H7 (cell line): ENCODE measurements at regions not wholly inside any gene's neighbourhood (a gene's known extent, or its start where the extent isn't known, plus 50 kb on each side); places are given as distances from the start of the nearest gene placed in this dataset.

Experiments
- DNase-seq: peaks from one replicate; pipeline ENCODE4 v3.0.0; 2012
- H3K27me3 ChIP-seq: 2 replicates; pipeline ENCODE4 v1.6.0; 2011; ENCODE audit warnings: mild to moderate bottlenecking, low read length; ENCODE audit not compliant: control insufficient read depth, insufficient read depth
- H3K36me3 ChIP-seq: replicated peaks from 2 replicates; pipeline ENCODE4 v1.5.1; 2011; ENCODE audit warnings: low read length; ENCODE audit not compliant: control insufficient read depth, insufficient read depth
- H3K4me3 ChIP-seq: 2 replicates; pipeline ENCODE4 v1.5.1; 2011; ENCODE audit warnings: low read depth, mild to moderate bottlenecking, control low read depth, low read length, moderate library complexity; ENCODE audit not compliant: insufficient read depth

GRCh38 chr9:106613250-106613737 lies 249.7 kb upstream of the ZNF462 start:
- Histone ChIP-seq H3K36me3 (no peaks in the 10 kb centered on the region), H3K4me3 (no peak overlapping the region), H3K27me3 (no peaks in the 10 kb centered on the region)
- no peak for DNase-seq

- no peak overlapping the region for H3K4me3 ChIP-seq
- H3K27me3 ChIP-seq: no peaks in the 10 kb centered on the region
- DNase-seq: no peak
- no peaks in the 10 kb centered on the region for H3K36me3 ChIP-seq
Observed at GRCh38 chr9:106615118-106615889, 247.7 kb upstream of the ZNF462 start.

GRCh38 chr9:106616026-106616425 lies 246.9 kb upstream of the ZNF462 start:
- H3K36me3 ChIP-seq: no peaks in the 10 kb centered on the region
- H3K4me3 ChIP-seq: no peak overlapping the region
- DNase-seq: no peak
- H3K27me3 ChIP-seq: peaks cover 1% of the 10 kb centered on the region; the same call in 1 of the 2 replicates

- Histone ChIP-seq H3K36me3 (no peaks in the 10 kb centered on the region), H3K4me3 (no peak overlapping the region), H3K27me3 (peaks cover 1% of the 10 kb centered on the region; the same call in 1 of the 2 replicates)
- DNase-seq: no peak
Observed at GRCh38 chr9:106616851-106617345, 246.1 kb upstream of the ZNF462 start.

- no peak overlapping the region for H3K4me3 ChIP-seq
- DNase-seq: no peak
- H3K27me3 ChIP-seq: peaks cover 1% of the 10 kb centered on the region; the same call in 1 of the 2 replicates
- H3K36me3 ChIP-seq: no peaks in the 10 kb centered on the region
Observed at GRCh38 chr9:106619211-106619610, 243.8 kb upstream of the ZNF462 start.

GRCh38 chr9:106620081-106620480 lies 242.9 kb upstream of the ZNF462 start:
- DNase-seq: no peak
- Histone ChIP-seq H3K27me3 (peaks cover 1% of the 10 kb centered on the region; the same call in 1 of the 2 replicates), H3K36me3 (no peaks in the 10 kb centered on the region), H3K4me3 (no peak overlapping the region)

GRCh38 chr9:106620866-106621265 lies 242.1 kb upstream of the ZNF462 start:
- Histone ChIP-seq H3K27me3 (peaks cover 1% of the 10 kb centered on the region; the same call in 1 of the 2 replicates), H3K36me3 (no peaks in the 10 kb centered on the region), H3K4me3 (no peak overlapping the region)
- DNase-seq: no peak

- peak; percentile 20 for DNase-seq
- Histone ChIP-seq H3K27me3 (peaks cover 1% of the 10 kb centered on the region; the same call in 1 of the 2 replicates), H3K4me3 (no peak overlapping the region), H3K36me3 (no peaks in the 10 kb centered on the region)
Observed at GRCh38 chr9:106621313-106622163, 241.4 kb upstream of the ZNF462 start.

GRCh38 chr9:106622164-106622487 lies 240.8 kb upstream of the ZNF462 start:
- DNase-seq: no peak
- Histone ChIP-seq H3K36me3 (no peaks in the 10 kb centered on the region), H3K4me3 (no peak overlapping the region), H3K27me3 (peaks cover 1% of the 10 kb centered on the region; the same call in 1 of the 2 replicates)

- peaks cover 1% of the 10 kb centered on the region; the same call in 1 of the 2 replicates for H3K27me3 ChIP-seq
- no peak overlapping the region for H3K4me3 ChIP-seq
- DNase-seq: no peak
- H3K36me3 ChIP-seq: no peaks in the 10 kb centered on the region
Observed at GRCh38 chr9:106623558-106623957, 239.4 kb upstream of the ZNF462 start.

- no peak overlapping the region for H3K4me3 ChIP-seq
- H3K36me3 ChIP-seq: no peaks in the 10 kb centered on the region
- no peak for DNase-seq
- H3K27me3 ChIP-seq: peaks cover 1% of the 10 kb centered on the region; the same call in 1 of the 2 replicates
Observed at GRCh38 chr9:106625259-106625789, 237.6 kb upstream of the ZNF462 start.

- DNase-seq: no peak
- H3K36me3 ChIP-seq: no peaks in the 10 kb centered on the region
- no peaks in the 10 kb centered on the region for H3K27me3 ChIP-seq
- H3K4me3 ChIP-seq: no peak overlapping the region
Observed at GRCh38 chr9:106626936-106627335, 236.0 kb upstream of the ZNF462 start.

GRCh38 chr9:106632621-106633020 lies 230.3 kb upstream of the ZNF462 start:
- Histone ChIP-seq H3K4me3 (no peak overlapping the region), H3K36me3 (no peaks in the 10 kb centered on the region), H3K27me3 (no peaks in the 10 kb centered on the region)
- DNase-seq: no peak

- H3K36me3 ChIP-seq: no peaks in the 10 kb centered on the region
- no peak overlapping the region for H3K4me3 ChIP-seq
- DNase-seq: no peak
- H3K27me3 ChIP-seq: no peaks in the 10 kb centered on the region
Observed at GRCh38 chr9:106634183-106634582, 228.8 kb upstream of the ZNF462 start.
